ENCODE measurements at regions not wholly inside any gene's neighbourhood (a gene's known extent, or its start where the extent isn't known, plus 50 kb on each side); places are given as distances from the start of the nearest gene placed in this dataset.

- TF ChIP-seq CTCF (IDR thresholded peaks at IDR 0.05) (no peak), EP300 (IDR thresholded peaks at IDR 0.05) (no peak), POLR2A (IDR thresholded peaks at IDR 0.05) (no peak), POLR2AphosphoS5 (IDR thresholded peaks at IDR 0.05) (no peak)
Measured at GRCh38 chr5:27535031-27535557, 496.7 kb upstream of the CDH9 start.
